ENCODE measurements at regions not wholly inside any gene's neighbourhood (a gene's known extent, or its start where the extent isn't known, plus 50 kb on each side); places are given as distances from the start of the nearest gene placed in this dataset.

DNA sequence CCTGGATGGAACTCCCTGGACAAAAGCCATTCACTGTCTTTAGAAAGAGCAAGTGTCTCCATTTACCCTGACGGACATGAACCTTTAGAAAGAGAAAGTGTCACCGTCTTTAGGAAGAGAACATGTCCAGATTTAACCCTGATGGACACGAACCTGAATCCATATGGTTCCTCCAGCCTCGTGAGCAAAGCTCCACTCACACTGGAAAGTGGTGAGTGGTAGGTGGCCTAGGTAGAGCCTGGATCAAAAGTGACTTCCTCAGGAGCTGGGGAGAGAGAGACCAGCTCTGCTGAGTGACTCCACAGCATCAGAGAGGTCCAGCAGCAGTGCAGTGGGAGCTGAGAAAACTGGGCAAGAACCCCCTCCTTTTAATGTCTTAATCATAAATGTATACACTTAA, 59.8 kb upstream of the IRS2 start:
- DNase-seq = no peak

DNA sequence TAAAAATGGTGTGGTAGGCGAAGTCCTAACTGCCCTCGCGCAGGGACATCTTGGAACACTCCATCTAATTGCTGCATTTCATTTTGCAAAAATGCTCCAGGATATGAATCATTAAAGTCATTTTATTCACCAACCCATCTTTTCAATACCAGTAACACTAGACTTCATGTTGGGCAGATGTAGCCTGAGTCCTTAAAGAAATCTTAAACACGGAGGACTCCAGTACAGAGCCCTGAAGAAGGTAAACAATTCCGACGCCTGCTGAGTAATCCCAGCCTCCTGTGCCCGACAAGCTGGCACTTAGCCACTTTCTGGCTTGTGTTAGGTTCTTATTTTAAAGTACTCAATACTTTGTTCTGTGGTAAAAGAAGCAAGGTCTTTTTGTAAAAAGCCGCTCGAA, 58.0 kb upstream of the IRS2 start:
- DNase-seq = no peak

DNA sequence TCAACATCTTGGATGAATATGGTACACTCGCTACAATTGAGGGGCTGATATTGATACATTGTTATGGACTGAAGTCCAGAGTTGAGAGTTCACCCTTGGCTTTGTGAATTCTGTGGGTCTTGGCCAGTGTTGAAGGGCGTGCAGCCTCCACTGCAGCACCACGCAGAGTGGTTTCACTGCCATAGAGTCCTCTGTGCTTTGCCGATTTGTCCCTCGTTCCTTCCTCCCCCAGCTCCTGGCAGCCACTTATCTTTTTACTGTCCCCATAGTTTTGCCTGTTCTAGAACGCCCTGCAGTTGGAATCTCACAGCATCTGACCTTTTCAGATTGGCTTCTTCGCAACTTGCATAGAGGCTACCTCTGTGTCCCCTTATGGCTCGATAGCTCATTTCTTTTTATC, 57.3 kb upstream of the IRS2 start:
- no peak for DNase-seq

DNA sequence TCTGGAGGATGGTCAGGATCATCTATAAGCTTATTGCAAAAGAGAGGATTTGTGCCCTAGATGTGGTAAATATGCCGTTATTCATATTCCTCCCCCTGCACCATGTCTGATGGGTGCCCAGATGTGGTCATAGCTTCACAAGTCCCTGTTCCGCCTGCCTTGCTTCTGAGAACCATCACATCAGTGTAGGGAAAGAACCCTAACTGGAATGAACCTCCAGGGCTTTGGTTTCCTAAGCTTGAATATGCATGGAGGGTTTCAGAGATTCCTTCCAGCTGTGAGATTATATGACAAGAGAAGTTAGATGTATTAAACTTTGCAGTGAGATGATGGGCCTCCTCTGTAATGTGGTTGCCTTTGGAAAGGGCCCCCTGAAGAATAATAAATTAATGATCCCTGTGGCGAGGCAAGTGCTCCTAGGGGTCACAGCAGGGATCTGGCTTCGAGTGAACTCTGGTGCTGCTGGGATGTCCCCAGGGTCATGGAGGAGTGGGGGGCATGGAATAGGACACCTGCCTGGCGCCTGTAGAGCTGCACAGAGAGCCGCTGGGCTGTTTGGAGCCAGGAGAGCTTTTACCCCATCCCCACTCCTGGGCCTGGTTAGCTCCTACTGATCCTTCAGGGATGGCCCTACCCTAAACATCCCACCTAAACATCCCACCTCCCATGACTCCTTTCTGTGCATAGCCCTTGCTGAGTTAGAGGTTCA, 56.0 kb upstream of the IRS2 start:
- DNase-seq = no peak

DNA sequence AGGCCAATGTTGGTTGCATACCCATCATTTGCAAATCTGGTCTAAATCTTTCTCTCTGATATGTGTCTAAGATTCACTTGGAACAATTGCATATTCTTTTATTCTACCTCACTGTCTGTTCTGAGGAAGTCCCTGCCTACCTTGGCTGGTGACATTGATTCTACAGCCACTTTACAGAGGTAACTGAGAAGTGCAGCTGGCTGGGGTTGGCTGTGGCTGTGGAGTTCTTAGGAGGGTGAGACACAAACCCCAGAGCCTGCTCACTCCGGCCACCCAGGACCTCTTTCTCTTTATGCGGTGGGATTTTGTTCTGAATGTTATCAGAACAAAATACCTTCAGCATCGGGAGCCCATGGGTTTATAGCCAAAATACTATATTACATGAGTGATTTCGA, 54.5 kb upstream of the IRS2 start:
- no peak for DNase-seq

DNA sequence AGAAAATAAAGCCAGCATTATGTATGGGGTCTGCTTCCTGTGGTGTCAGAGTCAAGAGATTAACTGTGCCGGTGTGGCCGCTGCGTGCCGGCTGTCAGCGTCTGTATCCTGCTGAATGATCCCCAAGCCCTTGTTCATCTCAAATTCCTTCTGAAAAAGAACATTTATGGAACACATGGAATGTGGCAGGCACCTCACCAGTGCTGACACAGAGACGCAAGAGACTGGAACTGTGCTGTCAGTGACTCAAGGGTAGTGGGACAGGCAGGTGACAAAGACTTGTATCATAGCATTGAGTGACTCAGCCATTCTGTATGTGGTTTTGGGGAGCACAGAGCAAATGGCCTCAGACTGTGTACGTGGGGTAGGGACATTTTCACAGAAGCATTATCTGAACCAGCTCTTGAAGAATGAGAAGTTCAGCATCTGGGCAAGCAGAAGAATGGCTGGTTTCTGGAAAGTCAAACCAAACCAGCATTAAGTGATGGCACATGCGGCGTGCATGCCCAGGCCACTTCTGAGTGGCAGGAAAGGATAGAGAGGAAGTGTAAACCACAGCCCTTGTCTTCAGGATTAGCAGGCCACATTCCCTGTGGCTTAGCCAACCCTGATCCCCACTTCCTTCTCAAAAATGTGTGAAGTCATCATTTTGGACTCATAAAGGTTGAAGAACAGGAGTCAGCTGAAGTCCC, 54.0 kb upstream of the IRS2 start:
- DNase-seq = no peak

DNA sequence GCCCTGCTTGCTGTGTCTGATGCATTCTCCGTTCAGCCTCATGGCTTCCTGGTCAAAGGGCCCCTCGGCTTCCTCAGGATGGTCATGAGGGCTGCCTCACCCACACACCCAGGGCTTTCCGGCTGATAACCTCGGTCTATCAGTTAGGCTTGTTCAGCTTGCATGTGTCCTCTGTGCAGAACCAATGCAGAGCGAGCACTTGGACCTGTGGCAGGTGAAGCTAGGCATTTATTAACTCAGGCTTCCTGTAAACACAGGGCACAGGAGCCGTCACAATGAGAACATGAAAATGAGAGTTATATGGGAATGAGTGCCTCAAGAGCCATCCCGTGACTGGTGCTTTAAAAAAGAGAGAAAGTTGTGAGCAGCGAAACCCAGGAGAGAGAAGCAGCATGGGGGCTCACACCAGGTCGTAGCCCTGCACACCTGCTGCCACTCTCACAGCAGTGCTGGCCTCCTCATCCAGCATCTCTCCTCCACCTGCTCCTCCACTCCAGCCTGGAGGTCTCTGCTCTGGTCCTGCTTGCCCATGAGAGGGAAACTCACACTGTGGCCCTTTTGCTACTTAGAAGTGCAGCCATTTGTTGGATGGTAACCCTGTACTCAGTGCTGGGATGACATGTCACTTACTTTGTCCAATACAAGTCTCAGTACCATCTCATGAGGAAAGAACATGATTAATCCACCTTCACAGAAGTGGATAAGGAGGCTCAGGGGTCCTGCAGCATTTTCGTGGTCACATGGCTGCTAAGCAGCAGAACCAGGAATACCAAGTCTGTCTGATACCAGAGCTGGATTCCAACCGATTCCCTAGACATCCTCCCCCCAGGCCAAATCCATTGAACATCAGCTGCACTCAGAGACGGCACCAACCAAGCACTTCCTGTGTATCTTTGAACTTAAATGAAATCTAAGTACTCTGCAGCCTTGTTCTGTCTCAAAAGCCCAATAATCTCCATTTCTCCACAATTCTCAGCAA, 50.5 kb upstream of the IRS2 start:
- DNase-seq = no peak
